ENCODE measurements at regions not wholly inside any gene's neighbourhood (a gene's known extent, or its start where the extent isn't known, plus 50 kb on each side); places are given as distances from the start of the nearest gene placed in this dataset.

DNA sequence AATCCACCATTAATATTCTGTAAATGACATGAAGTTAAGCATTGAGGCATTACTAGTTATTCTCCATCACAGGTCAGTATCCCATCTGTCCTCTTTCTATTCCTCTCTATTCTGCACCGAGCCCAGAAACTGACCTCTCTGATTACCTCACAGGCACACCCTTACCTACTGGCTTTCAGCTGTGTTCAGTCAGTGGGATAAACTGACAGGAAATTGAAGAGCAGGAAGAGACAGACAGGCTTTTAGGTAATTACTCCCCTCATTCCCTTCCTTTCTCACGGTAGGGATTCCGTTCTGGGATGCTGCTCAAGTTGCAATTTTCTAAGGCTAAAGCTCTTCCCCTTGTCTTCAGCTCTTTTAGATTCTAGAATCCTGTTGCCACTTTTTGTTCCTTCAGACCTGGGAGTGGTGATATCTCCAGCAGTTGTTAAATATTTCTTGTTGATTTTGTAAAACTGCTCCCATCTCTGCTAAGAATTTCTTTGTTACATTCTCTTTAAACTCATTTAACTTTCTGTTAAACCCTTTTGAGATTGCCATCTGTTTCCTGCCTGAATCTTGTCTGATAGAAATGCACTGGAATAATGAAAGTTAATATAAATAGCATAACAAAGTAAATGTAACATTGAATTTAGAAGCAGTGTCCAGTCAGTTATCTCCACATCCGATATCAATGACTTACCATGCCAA, 1063.4 kb downstream of the PLA2G4A start:
- H3K4me1 ChIP-seq (ENCODE audit: control insufficient read depth, insufficient read depth, low read length) = no peaks in the 10 kb centered on the region
- H3K4me3 ChIP-seq (ENCODE audit: low read length) = no peak overlapping the region
- no peaks in the 10 kb centered on the region for H3K9me3 ChIP-seq (ENCODE audit: control insufficient read depth, insufficient read depth, low read length)
- H3K36me3 ChIP-seq (ENCODE audit: control insufficient read depth, insufficient read depth, low read length) = no peaks in the 10 kb centered on the region
- H3K27me3 ChIP-seq (ENCODE audit: control insufficient read depth, insufficient read depth, low read length) = no peaks in the 10 kb centered on the region
- WGBS (ENCODE audit: insufficient coverage, insufficient read length) = no CpG with 5 or more reads among the region's 4 CpGs
- no peak for DNase-seq (ENCODE audit: low read depth, low spot score)
- no peak overlapping the region for H3K27ac ChIP-seq (ENCODE audit: low read length)

DNA sequence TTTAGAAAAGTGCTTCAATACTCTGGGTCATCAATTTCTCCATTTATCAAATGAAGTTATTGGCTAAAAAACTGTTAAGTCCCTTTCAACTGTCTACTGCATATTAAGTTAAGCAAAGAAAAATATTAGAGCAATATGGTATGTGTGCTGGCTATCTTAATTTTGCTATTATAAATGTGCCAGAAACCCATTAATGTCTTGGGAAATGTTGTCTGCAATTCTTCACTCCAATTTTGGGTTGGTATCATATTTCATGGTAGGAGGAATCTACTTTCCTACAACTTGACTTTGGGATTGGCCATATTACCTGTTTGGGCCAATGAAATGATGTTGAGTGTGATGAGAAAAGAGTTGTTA, 1063.9 kb downstream of the PLA2G4A start:
- H3K4me3 ChIP-seq (ENCODE audit: low read length) = no peak overlapping the region
- H3K36me3 ChIP-seq (ENCODE audit: control insufficient read depth, insufficient read depth, low read length) = no peaks in the 10 kb centered on the region
- no peak overlapping the region for H3K27ac ChIP-seq (ENCODE audit: low read length)
- no peaks in the 10 kb centered on the region for H3K4me1 ChIP-seq (ENCODE audit: control insufficient read depth, insufficient read depth, low read length)
- DNase-seq (ENCODE audit: low read depth, low spot score) = no peak
- no peaks in the 10 kb centered on the region for H3K9me3 ChIP-seq (ENCODE audit: control insufficient read depth, insufficient read depth, low read length)
- H3K27me3 ChIP-seq (ENCODE audit: control insufficient read depth, insufficient read depth, low read length) = no peaks in the 10 kb centered on the region

DNA sequence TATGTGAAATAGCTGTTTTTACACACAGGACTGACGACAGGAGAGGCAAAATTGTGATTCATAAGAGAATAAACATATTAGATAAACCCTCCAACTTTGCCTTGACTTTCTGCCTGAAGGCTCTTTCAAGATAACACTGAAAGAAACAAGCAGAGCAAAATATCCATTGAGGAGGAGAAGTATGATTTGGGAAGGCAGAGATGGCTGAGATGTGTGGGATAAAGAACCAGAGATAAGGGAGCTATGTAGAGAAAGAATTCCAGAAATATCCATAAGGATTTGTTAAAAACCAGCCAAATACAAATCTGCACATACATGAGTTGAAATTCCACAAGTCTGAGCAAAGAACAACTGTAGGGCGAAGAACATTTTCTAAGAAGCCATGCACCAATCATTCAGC, 1064.7 kb downstream of the PLA2G4A start:
- Histone ChIP-seq H3K4me3 (ENCODE audit: low read length) (no peak overlapping the region), H3K27me3 (ENCODE audit: control insufficient read depth, insufficient read depth, low read length) (no peaks in the 10 kb centered on the region), H3K9me3 (ENCODE audit: control insufficient read depth, insufficient read depth, low read length) (no peaks in the 10 kb centered on the region), H3K27ac (ENCODE audit: low read length) (no peak overlapping the region), H3K4me1 (ENCODE audit: control insufficient read depth, insufficient read depth, low read length) (no peaks in the 10 kb centered on the region), H3K36me3 (ENCODE audit: control insufficient read depth, insufficient read depth, low read length) (no peaks in the 10 kb centered on the region)
- DNase-seq (ENCODE audit: low read depth, low spot score) = no peak
- WGBS (ENCODE audit: insufficient coverage, insufficient read length) = no CpG with 5 or more reads among the region's 2 CpGs

DNA sequence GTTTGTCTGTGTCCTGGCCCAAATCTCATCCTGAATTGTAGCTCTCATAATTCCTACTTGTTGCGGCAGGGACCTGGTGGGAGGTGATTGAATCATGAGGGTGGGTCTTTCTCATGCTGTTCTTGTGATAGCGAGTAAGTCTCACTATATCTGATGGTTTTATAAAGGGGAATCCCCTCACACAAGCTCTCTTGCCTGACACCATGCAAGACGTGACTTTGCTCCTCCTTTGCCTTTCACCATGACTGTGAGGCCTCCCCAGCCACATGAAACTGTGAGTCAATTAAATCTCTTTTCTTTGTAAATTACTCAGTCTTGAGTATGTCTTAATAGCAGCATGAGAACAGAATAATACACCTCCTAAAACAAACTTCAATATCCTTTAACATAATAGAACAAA, 1065.6 kb downstream of the PLA2G4A start:
- Histone ChIP-seq H3K27me3 (ENCODE audit: control insufficient read depth, insufficient read depth, low read length) (no peaks in the 10 kb centered on the region), H3K9me3 (ENCODE audit: control insufficient read depth, insufficient read depth, low read length) (no peaks in the 10 kb centered on the region), H3K4me1 (ENCODE audit: control insufficient read depth, insufficient read depth, low read length) (no peaks in the 10 kb centered on the region), H3K36me3 (ENCODE audit: control insufficient read depth, insufficient read depth, low read length) (no peaks in the 10 kb centered on the region), H3K4me3 (ENCODE audit: low read length) (no peak overlapping the region), H3K27ac (ENCODE audit: low read length) (no peak overlapping the region)
- DNase-seq (ENCODE audit: low read depth, low spot score) = no peak
- WGBS (ENCODE audit: insufficient coverage, insufficient read length) = no CpG with 5 or more reads among the region's 3 CpGs

DNA sequence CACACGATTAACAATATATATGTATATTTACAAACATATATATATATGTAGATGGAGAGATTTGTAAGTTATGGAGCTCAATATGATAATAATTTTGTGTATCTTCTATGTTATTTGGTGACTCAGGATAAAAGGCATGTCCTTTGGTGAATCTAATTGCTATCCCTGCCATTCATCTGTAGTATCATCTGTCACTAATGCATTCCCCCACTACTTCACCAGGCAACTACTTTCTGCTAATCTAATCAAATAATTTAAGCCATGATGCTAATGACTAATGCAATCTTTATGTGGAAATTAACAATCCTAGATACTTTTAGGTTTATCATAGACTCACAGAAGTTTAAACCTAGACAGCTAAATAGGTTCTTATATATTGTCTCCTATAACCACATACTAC, 1074.5 kb downstream of the PLA2G4A start:
- Histone ChIP-seq H3K9me3 (ENCODE audit: control insufficient read depth, insufficient read depth, low read length) (no peaks in the 10 kb centered on the region), H3K4me3 (ENCODE audit: low read length) (no peak overlapping the region), H3K36me3 (ENCODE audit: control insufficient read depth, insufficient read depth, low read length) (no peaks in the 10 kb centered on the region), H3K27me3 (ENCODE audit: control insufficient read depth, insufficient read depth, low read length) (no peaks in the 10 kb centered on the region), H3K27ac (ENCODE audit: low read length) (no peak overlapping the region), H3K4me1 (ENCODE audit: control insufficient read depth, insufficient read depth, low read length) (no peaks in the 10 kb centered on the region)
- WGBS (ENCODE audit: insufficient coverage, insufficient read length) = no CpG with 5 or more reads among the region's 1 CpG
- no peak for DNase-seq (ENCODE audit: low read depth, low spot score)

DNA sequence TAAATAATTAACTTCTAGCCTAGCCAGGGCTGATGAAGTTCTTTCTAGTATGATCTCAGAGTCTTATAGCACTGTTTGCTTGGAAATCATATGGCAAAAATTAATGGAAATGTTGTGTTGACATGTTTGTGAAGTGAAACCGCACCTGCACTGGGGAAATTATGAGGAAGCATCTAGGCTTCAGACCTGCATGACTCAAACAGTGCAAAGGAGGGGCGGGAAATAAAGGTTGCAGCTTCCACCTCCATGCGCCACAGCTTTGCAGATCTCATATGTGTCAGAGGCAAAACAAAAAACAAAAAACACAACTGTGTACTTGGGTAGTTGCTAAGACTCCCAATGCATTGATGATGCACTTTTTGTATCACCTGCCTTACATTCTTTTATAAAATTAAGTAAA, 1080.6 kb downstream of the PLA2G4A start:
- Histone ChIP-seq H3K27ac (ENCODE audit: low read length) (no peak overlapping the region), H3K36me3 (ENCODE audit: control insufficient read depth, insufficient read depth, low read length) (no peaks in the 10 kb centered on the region), H3K9me3 (ENCODE audit: control insufficient read depth, insufficient read depth, low read length) (no peaks in the 10 kb centered on the region; the same call in 1 of the 2 replicates), H3K4me3 (ENCODE audit: low read length) (no peak overlapping the region), H3K27me3 (ENCODE audit: control insufficient read depth, insufficient read depth, low read length) (no peaks in the 10 kb centered on the region), H3K4me1 (ENCODE audit: control insufficient read depth, insufficient read depth, low read length) (peaks cover 1% of the 10 kb centered on the region; the same call in 1 of the 2 replicates)
- WGBS (ENCODE audit: insufficient coverage, insufficient read length) = no CpG with 5 or more reads among the region's 3 CpGs
- no peak for DNase-seq (ENCODE audit: low read depth, low spot score)

DNA sequence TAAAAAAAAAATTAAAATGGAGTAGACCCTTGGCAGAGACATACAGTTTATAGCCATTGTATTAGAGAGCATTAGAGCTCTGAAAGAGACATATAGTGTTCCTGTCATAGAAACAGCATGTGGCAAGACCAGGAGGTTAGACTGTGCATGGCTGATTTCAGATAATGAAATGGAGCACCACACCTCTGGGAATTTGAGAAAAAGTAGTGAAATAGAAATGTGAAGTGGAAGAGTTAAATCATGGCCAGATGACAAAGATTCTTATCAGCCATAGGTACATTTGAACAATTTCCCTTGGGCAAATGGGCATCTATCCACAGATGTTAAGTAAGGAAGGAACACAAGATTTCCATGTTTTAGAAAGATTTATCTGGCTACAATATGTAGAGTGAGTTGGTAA, 1083.1 kb downstream of the PLA2G4A start:
- Histone ChIP-seq H3K4me3 (ENCODE audit: low read length) (no peak overlapping the region), H3K4me1 (ENCODE audit: control insufficient read depth, insufficient read depth, low read length) (peaks cover 1% of the 10 kb centered on the region; the same call in 1 of the 2 replicates), H3K36me3 (ENCODE audit: control insufficient read depth, insufficient read depth, low read length) (no peaks in the 10 kb centered on the region), H3K27me3 (ENCODE audit: control insufficient read depth, insufficient read depth, low read length) (no peaks in the 10 kb centered on the region), H3K27ac (ENCODE audit: low read length) (no peak overlapping the region), H3K9me3 (ENCODE audit: control insufficient read depth, insufficient read depth, low read length) (no peaks in the 10 kb centered on the region; the same call in 1 of the 2 replicates)
- no peak for DNase-seq (ENCODE audit: low read depth, low spot score)

DNA sequence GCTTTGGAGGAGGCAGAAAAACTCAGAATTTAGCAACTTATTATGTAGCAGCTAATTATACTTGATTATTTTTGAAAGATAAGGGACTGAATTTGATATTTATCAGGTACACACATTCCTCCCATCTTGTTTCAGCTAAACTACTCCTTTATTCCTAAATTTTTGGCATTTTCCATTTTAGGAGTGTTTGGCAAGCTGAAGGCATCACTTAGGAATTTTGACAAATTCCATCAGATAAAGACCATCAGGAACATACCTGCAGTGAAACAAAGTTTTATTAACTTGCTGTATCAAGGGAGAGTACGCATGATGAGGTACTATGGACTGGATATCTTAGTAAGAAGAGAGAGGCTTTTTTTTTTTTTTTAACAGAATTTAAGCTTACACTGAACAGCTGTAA, 1092.2 kb downstream of the PLA2G4A start:
- no peaks in the 10 kb centered on the region for H3K27me3 ChIP-seq (ENCODE audit: control insufficient read depth, insufficient read depth, low read length)
- WGBS (ENCODE audit: insufficient coverage, insufficient read length) = no CpG with 5 or more reads among the region's 1 CpG
- H3K4me1 ChIP-seq (ENCODE audit: control insufficient read depth, insufficient read depth, low read length) = no peaks in the 10 kb centered on the region
- no peak overlapping the region for H3K4me3 ChIP-seq (ENCODE audit: low read length)
- no peaks in the 10 kb centered on the region for H3K36me3 ChIP-seq (ENCODE audit: control insufficient read depth, insufficient read depth, low read length)
- no peak for DNase-seq (ENCODE audit: low read depth, low spot score)
- H3K9me3 ChIP-seq (ENCODE audit: control insufficient read depth, insufficient read depth, low read length) = no peaks in the 10 kb centered on the region
- H3K27ac ChIP-seq (ENCODE audit: low read length) = no peak overlapping the region

DNA sequence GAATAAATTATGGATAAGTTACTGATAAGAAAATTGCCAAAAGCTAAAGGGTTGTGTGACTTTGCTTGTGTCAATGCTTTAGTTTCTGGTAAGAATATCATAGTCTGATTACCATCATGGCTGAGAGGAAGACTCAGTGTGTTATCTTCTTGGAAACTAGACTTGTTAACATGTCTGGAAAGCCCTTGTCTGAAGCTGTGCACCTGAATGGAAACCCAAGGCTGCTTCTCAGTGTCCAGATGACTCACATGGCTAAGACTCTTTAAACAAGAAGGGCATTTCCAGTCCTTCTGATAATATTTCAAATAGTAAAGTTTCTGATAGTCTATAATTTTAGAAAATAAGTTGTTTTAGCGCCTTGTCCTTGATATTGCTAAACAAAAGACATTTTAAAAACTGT, 1092.7 kb downstream of the PLA2G4A start:
- no CpG with 5 or more reads among the region's 1 CpG for WGBS (ENCODE audit: insufficient coverage, insufficient read length)
- Histone ChIP-seq H3K4me3 (ENCODE audit: low read length) (no peak overlapping the region), H3K36me3 (ENCODE audit: control insufficient read depth, insufficient read depth, low read length) (no peaks in the 10 kb centered on the region), H3K27me3 (ENCODE audit: control insufficient read depth, insufficient read depth, low read length) (no peaks in the 10 kb centered on the region), H3K27ac (ENCODE audit: low read length) (no peak overlapping the region), H3K9me3 (ENCODE audit: control insufficient read depth, insufficient read depth, low read length) (no peaks in the 10 kb centered on the region), H3K4me1 (ENCODE audit: control insufficient read depth, insufficient read depth, low read length) (no peaks in the 10 kb centered on the region)
- no peak for DNase-seq (ENCODE audit: low read depth, low spot score)

DNA sequence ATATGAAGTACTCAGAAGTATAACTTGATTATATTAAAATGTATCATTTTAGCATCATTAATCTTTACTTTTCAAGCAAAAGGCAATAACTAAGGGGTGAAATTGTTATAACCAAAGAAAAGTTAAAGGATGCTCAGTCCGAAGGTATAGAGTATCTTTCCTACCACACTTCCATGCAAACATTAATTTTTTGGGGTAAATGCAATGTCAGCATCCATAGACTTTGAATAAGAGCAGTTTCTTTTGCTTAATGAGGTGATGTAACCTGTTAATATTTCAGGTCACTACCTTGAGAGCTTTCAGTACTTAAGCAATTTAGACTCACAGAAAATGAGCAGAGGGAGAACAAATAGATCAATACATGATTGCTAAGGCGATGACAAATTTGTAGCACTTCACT, 1093.5 kb downstream of the PLA2G4A start:
- H3K4me1 ChIP-seq (ENCODE audit: control insufficient read depth, insufficient read depth, low read length) = no peaks in the 10 kb centered on the region
- no CpG with 5 or more reads among the region's 2 CpGs for whole genome bisulfite sequencing (ENCODE audit: insufficient coverage, insufficient read length)
- no peak overlapping the region for H3K4me3 ChIP-seq (ENCODE audit: low read length)
- no peak overlapping the region for H3K27ac ChIP-seq (ENCODE audit: low read length)
- DNase-seq (ENCODE audit: low read depth, low spot score) = no peak
- no peaks in the 10 kb centered on the region for H3K36me3 ChIP-seq (ENCODE audit: control insufficient read depth, insufficient read depth, low read length)
- H3K27me3 ChIP-seq (ENCODE audit: control insufficient read depth, insufficient read depth, low read length) = no peaks in the 10 kb centered on the region
- H3K9me3 ChIP-seq (ENCODE audit: control insufficient read depth, insufficient read depth, low read length) = no peaks in the 10 kb centered on the region

DNA sequence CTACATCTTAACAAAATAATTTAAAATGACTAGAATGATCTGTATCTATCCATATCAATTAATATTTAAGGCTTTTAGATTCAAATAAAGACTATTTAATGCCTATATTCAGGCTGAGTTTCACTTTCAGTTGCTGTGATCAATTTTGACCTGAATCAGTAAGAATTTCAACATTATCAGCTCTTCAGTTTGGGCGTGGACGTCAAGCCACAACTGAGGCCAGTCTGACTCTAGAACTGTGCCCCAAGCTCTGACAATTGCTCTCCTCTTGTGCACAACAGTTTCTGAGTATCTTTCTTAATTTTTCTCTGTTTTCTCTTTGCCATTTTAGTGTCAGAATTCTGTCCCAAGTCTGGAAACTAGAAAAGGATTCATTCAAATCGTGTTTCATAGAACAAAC, 1095.5 kb downstream of the PLA2G4A start:
- Histone ChIP-seq H3K27me3 (ENCODE audit: control insufficient read depth, insufficient read depth, low read length) (no peaks in the 10 kb centered on the region), H3K4me3 (ENCODE audit: low read length) (no peak overlapping the region), H3K36me3 (ENCODE audit: control insufficient read depth, insufficient read depth, low read length) (no peaks in the 10 kb centered on the region), H3K27ac (ENCODE audit: low read length) (no peak overlapping the region), H3K9me3 (ENCODE audit: control insufficient read depth, insufficient read depth, low read length) (no peaks in the 10 kb centered on the region), H3K4me1 (ENCODE audit: control insufficient read depth, insufficient read depth, low read length) (no peaks in the 10 kb centered on the region; the same call in 1 of the 2 replicates)
- no peak for DNase-seq (ENCODE audit: low read depth, low spot score)
- WGBS (ENCODE audit: insufficient coverage, insufficient read length) = no CpG with 5 or more reads among the region's 3 CpGs

Measured in iPS DF 6.9 (cell line).